OCI-LY3 (cell line): ENCODE measurements at regions not wholly inside any gene's neighbourhood (a gene's known extent, or its start where the extent isn't known, plus 50 kb on each side); places are given as distances from the start of the nearest gene placed in this dataset.

Experiments used
- H2AFZ ChIP-seq: fragments of 200-600, 300-600 bp; shearing (Covaris generic); 2 replicates; pipeline ENCODE4 v1.6.0; 2014; ENCODE audit warnings: antibody characterized with exemption, low read depth, low read length
- H3K27ac ChIP-seq: fragments of 200-600, 300-600 bp; sonication (generic); 2 replicates; pipeline ENCODE4 v1.5.1; 2014; ENCODE audit warnings: mild to moderate bottlenecking, low read length, moderate library complexity, mixed read lengths
- H3K27me3 ChIP-seq: fragments of 200-600, 300-600 bp; sonication (generic); 2 replicates; pipeline ENCODE4 v1.6.1; 2014; ENCODE audit warnings: low read depth, low read length, mixed read lengths
- H3K36me3 ChIP-seq: fragments of 200-600, 300-600 bp; sonication (generic); replicated peaks from 2 replicates; pipeline ENCODE3; 2014; ENCODE audit warnings: low read depth, low read length, mixed read lengths
- H3K4me1 ChIP-seq: fragments of 300-600, 200-600 bp; sonication (generic); 2 replicates; pipeline ENCODE4 v1.6.1; 2014; ENCODE audit warnings: low read length, mixed read lengths
- H3K4me2 ChIP-seq: fragments of 200-600, 300-600 bp; sonication (generic); 2 replicates; pipeline ENCODE4 v1.6.1; 2014; ENCODE audit warnings: low read length, mixed read lengths
- H3K4me3 ChIP-seq: fragments of 300-600, 200-600 bp; sonication (generic); 2 replicates; pipeline ENCODE4 v1.5.1; 2014; ENCODE audit warnings: antibody characterized with exemption, mild to moderate bottlenecking, low read length, moderate library complexity
- H3K79me2 ChIP-seq: fragments of 300-600, 200-600 bp; shearing (Covaris generic); 2 replicates; pipeline ENCODE4 v1.6.1; 2014; ENCODE audit warnings: mild to moderate bottlenecking, low read length, mixed read lengths
- H3K9ac ChIP-seq: fragments of 300-600, 200-600 bp; shearing (Covaris generic); 2 replicates; pipeline ENCODE4 v1.6.0; 2014; ENCODE audit warnings: mild to moderate bottlenecking, low read length, moderate library complexity
- H3K9me3 ChIP-seq: fragments of 200-600, 300-600 bp; shearing (Covaris generic); 2 replicates; pipeline ENCODE4 v1.6.1; 2014; ENCODE audit warnings: low read length, mixed read lengths; ENCODE audit not compliant: insufficient read depth
- H4K20me1 ChIP-seq: fragments of 200-600, 300-600 bp; sonication (generic); 2 replicates; pipeline ENCODE4 v1.6.1; 2016; ENCODE audit warnings: low read length, mixed read lengths; ENCODE audit not compliant: insufficient read depth
- EZH2phosphoT487 ChIP-seq: fragments of 200-600 bp; shearing (Covaris generic); IDR thresholded peaks from 2 replicates; pipeline ENCODE4 v1.6.1; 2018; ENCODE audit warnings: antibody characterized with exemption, mixed run types, low read depth
- TF ChIP-seq, protein P1 (sequence below): fragments of 200-600, 300-600 bp; sonication (generic); IDR thresholded peaks from 2 replicates; pipeline ENCODE4 v1.5.1; 2014; ENCODE audit warnings: antibody characterized with exemption, low read length, low read depth

DNA sequence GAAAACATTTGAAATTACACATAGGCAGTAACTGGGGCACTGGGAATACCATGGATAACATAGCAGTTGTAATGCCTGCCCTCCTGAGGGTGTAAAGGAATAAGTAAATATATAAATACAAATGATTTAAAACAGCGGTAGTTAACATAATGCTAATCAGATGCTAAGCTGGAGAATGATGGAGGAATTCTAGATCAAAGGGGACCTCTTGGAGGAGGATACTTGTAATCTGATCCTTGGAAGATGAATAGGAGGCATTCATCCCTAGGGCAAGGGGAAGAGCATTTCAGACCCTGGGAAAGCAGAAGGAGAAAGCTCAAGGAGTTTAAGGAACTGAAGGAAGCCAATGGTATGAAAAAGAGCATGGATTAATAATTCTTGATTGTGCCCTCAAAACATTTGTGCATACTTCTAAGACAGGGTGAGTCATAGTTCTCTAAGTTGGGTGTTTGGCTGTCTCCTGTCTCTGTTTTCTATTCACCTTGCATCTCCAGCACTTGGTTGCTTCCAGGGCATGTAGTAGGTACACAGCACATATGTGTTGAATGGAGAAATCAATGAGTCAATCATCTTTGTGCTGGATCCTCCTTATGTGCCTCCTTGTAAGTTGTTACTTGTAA is 54.8 kb upstream of the PLPP4 start:
- Histone ChIP-seq H2AFZ (no peak overlapping the region), H3K4me2 (no peak overlapping the region), H3K79me2 (no peaks in the 10 kb centered on the region), H3K9ac (no peak overlapping the region), H3K4me1 (no peaks in the 10 kb centered on the region), H3K27ac (no peak overlapping the region), H3K4me3 (no peak overlapping the region), H3K36me3 (no peaks in the 10 kb centered on the region), H3K27me3 (no peaks in the 10 kb centered on the region), H4K20me1 (no peaks in the 10 kb centered on the region), H3K9me3 (no peaks in the 10 kb centered on the region)
- TF ChIP-seq, protein P1, sequence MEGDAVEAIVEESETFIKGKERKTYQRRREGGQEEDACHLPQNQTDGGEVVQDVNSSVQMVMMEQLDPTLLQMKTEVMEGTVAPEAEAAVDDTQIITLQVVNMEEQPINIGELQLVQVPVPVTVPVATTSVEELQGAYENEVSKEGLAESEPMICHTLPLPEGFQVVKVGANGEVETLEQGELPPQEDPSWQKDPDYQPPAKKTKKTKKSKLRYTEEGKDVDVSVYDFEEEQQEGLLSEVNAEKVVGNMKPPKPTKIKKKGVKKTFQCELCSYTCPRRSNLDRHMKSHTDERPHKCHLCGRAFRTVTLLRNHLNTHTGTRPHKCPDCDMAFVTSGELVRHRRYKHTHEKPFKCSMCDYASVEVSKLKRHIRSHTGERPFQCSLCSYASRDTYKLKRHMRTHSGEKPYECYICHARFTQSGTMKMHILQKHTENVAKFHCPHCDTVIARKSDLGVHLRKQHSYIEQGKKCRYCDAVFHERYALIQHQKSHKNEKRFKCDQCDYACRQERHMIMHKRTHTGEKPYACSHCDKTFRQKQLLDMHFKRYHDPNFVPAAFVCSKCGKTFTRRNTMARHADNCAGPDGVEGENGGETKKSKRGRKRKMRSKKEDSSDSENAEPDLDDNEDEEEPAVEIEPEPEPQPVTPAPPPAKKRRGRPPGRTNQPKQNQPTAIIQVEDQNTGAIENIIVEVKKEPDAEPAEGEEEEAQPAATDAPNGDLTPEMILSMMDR = no peak
- no peak for TF ChIP-seq EZH2phosphoT487

DNA sequence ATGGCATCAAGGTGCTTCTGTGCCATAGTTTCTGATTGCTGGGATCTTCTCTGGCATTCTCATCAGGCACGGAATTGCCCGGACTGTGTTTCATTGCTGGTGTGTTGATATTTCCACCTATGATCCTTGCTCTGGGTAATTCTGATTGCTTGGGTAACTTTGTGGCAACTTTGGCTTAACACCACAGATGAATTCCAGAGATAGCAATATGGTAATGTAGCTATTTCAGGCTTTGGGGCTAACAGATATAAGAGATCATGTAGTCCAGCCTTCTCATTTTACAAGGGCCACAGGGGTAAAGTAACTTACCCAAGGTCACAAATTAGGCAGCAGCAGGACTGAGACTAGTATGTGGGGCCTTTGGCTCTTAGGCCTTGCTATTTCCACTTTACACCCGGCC is 53.9 kb upstream of the PLPP4 start:
- Histone ChIP-seq H3K9me3 (no peaks in the 10 kb centered on the region), H3K4me3 (no peak overlapping the region), H2AFZ (no peak overlapping the region), H3K27ac (no peak overlapping the region), H3K36me3 (no peaks in the 10 kb centered on the region), H3K4me2 (no peak overlapping the region), H3K9ac (no peak overlapping the region), H3K79me2 (no peaks in the 10 kb centered on the region), H3K27me3 (no peaks in the 10 kb centered on the region), H3K4me1 (no peaks in the 10 kb centered on the region), H4K20me1 (no peaks in the 10 kb centered on the region)
- no peak for TF ChIP-seq EZH2phosphoT487
- TF ChIP-seq, protein P1 = no peak

DNA sequence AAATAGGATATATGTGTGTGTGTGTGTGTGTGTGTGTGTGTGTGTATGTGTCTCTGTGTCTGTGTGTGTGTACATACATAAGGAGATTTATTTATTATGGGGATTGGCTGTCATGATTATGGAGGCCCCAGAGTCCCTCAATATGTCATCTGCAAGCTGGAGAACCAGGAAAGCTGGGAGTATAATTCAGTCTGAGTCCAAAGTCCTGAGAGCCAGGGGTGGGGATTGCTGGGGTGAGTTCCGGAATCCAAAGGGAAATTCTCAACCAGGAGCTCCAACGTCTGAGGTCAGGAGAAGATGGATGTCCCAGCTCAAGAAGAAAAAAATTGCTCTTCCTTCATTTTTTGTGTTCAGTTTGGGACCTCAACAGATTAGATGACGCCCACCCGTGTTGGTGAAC is 50.7 kb upstream of the PLPP4 start:
- H3K4me2 ChIP-seq = no peak overlapping the region
- TF ChIP-seq, protein P1 = no peak
- TF ChIP-seq EZH2phosphoT487 = no peak
- H4K20me1 ChIP-seq = no peaks in the 10 kb centered on the region
- no peak overlapping the region for H3K27ac ChIP-seq
- H3K79me2 ChIP-seq = no peaks in the 10 kb centered on the region
- no peak overlapping the region for H3K4me3 ChIP-seq
- no peak overlapping the region for H3K9ac ChIP-seq
- no peaks in the 10 kb centered on the region for H3K27me3 ChIP-seq
- H2AFZ ChIP-seq = no peak overlapping the region
- no peaks in the 10 kb centered on the region for H3K36me3 ChIP-seq
- H3K9me3 ChIP-seq = no peaks in the 10 kb centered on the region
- H3K4me1 ChIP-seq = no peaks in the 10 kb centered on the region
